ENCODE measurements at regions not wholly inside any gene's neighbourhood (a gene's known extent, or its start where the extent isn't known, plus 50 kb on each side); places are given as distances from the start of the nearest gene placed in this dataset.

DNA sequence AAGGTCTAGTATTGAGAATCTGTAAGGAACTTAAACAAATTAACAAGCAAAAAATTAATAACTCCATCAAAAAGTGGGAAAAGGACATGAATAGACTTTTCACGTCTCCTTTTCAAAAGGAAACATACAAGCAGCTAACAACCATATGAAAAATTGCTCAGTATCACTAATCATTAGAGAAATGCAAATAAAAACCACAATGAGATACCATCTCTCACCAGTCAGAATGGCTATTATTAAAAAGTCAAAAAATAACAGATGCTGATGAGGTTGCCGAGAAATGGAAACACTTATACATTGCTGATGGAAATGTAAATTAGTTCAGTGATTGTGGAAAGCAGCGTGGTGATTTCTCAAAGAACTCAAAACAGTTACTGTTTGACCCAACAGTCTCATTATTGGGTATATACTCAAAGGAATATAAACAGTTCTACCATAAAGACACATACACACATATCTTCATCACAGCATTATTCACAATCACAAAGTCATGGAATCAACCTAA is 410.4 kb upstream of the SMIM31 start:
- TF ChIP-seq, protein P1, sequence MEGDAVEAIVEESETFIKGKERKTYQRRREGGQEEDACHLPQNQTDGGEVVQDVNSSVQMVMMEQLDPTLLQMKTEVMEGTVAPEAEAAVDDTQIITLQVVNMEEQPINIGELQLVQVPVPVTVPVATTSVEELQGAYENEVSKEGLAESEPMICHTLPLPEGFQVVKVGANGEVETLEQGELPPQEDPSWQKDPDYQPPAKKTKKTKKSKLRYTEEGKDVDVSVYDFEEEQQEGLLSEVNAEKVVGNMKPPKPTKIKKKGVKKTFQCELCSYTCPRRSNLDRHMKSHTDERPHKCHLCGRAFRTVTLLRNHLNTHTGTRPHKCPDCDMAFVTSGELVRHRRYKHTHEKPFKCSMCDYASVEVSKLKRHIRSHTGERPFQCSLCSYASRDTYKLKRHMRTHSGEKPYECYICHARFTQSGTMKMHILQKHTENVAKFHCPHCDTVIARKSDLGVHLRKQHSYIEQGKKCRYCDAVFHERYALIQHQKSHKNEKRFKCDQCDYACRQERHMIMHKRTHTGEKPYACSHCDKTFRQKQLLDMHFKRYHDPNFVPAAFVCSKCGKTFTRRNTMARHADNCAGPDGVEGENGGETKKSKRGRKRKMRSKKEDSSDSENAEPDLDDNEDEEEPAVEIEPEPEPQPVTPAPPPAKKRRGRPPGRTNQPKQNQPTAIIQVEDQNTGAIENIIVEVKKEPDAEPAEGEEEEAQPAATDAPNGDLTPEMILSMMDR (IDR thresholded peaks at IDR 0.05): no peak
- TF ChIP-seq POLR2A (IDR thresholded peaks at IDR 0.05): no peak
